ENCODE measurements at regions not wholly inside any gene's neighbourhood (a gene's known extent, or its start where the extent isn't known, plus 50 kb on each side); places are given as distances from the start of the nearest gene placed in this dataset.

DNA sequence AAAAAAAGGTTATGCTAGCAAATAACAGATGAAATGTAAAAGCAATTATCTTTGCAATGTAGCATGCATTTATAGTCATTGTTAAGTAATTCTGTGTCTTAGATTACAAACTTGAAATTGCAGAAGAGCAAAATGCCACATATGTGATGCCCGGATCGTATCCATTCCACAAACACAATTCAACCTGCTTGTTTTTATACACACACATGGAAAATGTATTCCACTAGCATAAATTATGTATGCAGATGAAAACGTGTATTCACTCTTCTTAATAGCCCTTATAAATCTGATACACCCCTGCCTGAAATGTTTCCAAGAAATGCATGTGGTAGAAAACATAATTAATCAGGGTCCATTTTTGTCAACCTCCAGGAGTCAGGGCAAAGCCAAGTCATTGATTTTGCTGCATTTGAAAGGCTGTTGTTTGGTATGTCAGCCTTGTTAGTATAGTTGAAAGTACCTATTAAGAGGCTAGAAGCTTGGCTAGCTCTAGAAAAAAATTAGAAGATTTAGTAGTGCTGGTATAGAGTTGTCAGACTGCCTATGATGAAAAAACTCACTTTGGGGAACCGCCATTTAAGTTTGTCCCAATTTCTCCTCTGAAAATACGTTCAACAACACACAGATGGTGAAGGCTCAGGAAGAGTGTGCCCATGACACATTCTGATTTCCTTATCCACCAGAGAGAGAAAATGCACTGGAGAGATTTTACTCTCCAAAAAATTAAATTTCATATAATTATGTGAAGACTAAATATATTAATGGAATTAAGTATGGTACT lies 69.2 kb upstream of the TMC3 start:
- H2AFZ ChIP-seq (ENCODE audit: low read length), result no peak overlapping the region
- no peak overlapping the region for H3K9ac ChIP-seq (ENCODE audit: low read length)
- no peaks in the 10 kb centered on the region for H3K79me2 ChIP-seq (ENCODE audit: low read length)
- H3K36me3 ChIP-seq (ENCODE audit: insufficient read depth, low read length), result no peaks in the 10 kb centered on the region
- no peak overlapping the region for H3K4me3 ChIP-seq (ENCODE audit: low read length)
- H4K20me1 ChIP-seq (ENCODE audit: insufficient read depth, low read depth, low read length), result no peaks in the 10 kb centered on the region
- H3K27me3 ChIP-seq (ENCODE audit: low read length), result no peaks in the 10 kb centered on the region
- no peak overlapping the region for H3K4me2 ChIP-seq (ENCODE audit: low read depth, low read length, poor library complexity, severe bottlenecking)
- H3K9me3 ChIP-seq (ENCODE audit: low read length), result 0 out of 2 replicates have a peak, but pooled peaks cover 4% of the 10 kb centered on the region
- H3K4me1 ChIP-seq (ENCODE audit: low read length), result no peaks in the 10 kb centered on the region
- DNase-seq, result no peak
- no peaks in the 10 kb centered on the region for H3K9me2 ChIP-seq (replicated peaks; ENCODE audit: insufficient read depth, low read length)
- H3K27ac ChIP-seq (ENCODE audit: low read length), result no peak overlapping the region

DNA sequence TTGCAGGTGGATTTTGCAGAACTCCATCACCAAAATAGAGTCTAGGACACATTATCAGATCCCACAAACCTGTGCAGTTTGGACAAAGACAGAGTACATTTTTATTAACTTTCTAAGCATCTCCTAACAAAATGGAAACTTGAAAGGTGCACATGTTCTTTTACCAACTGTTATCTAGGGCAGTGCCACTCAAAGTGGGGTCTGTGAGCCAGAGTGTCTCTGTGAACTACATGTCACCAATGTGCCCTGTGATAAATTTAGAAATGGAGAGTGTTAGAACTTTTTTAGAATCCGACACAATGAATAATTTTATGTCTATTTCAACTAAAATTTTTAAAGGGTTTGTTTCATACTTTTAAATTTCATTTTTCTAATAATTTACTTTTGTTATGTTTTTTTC lies 68.4 kb upstream of the TMC3 start:
- H3K36me3 ChIP-seq (ENCODE audit: insufficient read depth, low read length), result no peaks in the 10 kb centered on the region
- H3K9ac ChIP-seq (ENCODE audit: low read length), result no peak overlapping the region
- no peak overlapping the region for H2AFZ ChIP-seq (ENCODE audit: low read length)
- H3K27ac ChIP-seq (ENCODE audit: low read length), result no peak overlapping the region
- H3K4me1 ChIP-seq (ENCODE audit: low read length), result no peaks in the 10 kb centered on the region
- no peak for DNase-seq
- no peaks in the 10 kb centered on the region for H3K9me2 ChIP-seq (replicated peaks; ENCODE audit: insufficient read depth, low read length)
- H3K9me3 ChIP-seq (ENCODE audit: low read length), result 0 out of 2 replicates have a peak, but pooled peaks cover 4% of the 10 kb centered on the region
- H4K20me1 ChIP-seq (ENCODE audit: insufficient read depth, low read depth, low read length), result no peaks in the 10 kb centered on the region
- H3K27me3 ChIP-seq (ENCODE audit: low read length), result no peaks in the 10 kb centered on the region
- H3K79me2 ChIP-seq (ENCODE audit: low read length), result no peaks in the 10 kb centered on the region
- no peak overlapping the region for H3K4me3 ChIP-seq (ENCODE audit: low read length)
- H3K4me2 ChIP-seq (ENCODE audit: low read depth, low read length, poor library complexity, severe bottlenecking), result no peak overlapping the region

DNA sequence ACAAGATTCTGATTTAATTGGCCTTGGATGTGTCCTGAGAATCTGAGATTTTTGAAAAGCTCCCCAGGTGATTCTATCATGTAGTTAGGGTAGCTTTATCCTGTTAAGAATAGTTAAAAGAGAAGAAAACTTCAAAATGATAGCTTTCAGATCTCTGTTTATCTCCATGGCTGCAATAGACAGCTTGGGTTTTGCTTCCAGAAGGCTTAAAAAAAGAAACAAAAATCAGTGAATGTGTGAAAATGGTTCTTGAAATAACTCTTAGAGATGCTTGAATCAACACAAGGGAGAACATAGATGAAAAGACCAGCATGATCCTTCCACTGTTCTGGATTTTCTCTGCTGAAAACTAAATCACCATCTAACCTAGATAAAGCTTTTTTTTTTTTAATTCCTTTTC lies 60.8 kb upstream of the TMC3 start:
- Histone ChIP-seq H3K36me3 (ENCODE audit: insufficient read depth, low read length) (no peaks in the 10 kb centered on the region), H3K9ac (ENCODE audit: low read length) (no peak overlapping the region), H3K9me2 (replicated peaks; ENCODE audit: insufficient read depth, low read length) (no peaks in the 10 kb centered on the region), H3K27ac (ENCODE audit: low read length) (no peak overlapping the region), H3K27me3 (ENCODE audit: low read length) (no peaks in the 10 kb centered on the region), H3K4me3 (ENCODE audit: low read length) (no peak overlapping the region), H4K20me1 (ENCODE audit: insufficient read depth, low read depth, low read length) (no peaks in the 10 kb centered on the region), H3K9me3 (ENCODE audit: low read length) (no peaks in the 10 kb centered on the region), H2AFZ (ENCODE audit: low read length) (no peak overlapping the region), H3K4me1 (ENCODE audit: low read length) (no peaks in the 10 kb centered on the region), H3K79me2 (ENCODE audit: low read length) (no peaks in the 10 kb centered on the region), H3K4me2 (ENCODE audit: low read depth, low read length, poor library complexity, severe bottlenecking) (no peak overlapping the region)
- no peak for DNase-seq

DNA sequence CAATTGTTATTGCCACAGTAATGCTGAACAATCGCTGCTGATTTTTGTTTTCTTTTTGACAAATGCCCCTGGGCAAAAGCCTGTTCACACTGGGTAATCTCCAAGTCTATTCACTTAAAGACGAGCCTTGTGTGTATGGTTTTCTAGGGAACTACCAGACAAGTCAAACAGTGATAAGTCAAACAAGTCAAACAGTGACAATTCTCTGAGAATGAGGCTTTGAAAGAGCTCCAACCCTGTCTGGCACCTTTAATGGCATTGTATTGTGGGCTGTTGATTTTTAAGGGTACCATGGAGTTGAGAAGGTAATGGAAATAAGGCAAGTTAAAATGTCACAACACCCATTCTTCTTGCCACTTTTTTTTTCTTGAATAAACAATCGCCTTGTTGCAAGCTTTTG lies 59.4 kb upstream of the TMC3 start:
- no peaks in the 10 kb centered on the region for H3K4me1 ChIP-seq (ENCODE audit: low read length)
- H3K9me3 ChIP-seq (ENCODE audit: low read length), result no peaks in the 10 kb centered on the region
- H3K27me3 ChIP-seq (ENCODE audit: low read length), result no peaks in the 10 kb centered on the region
- no peaks in the 10 kb centered on the region for H3K79me2 ChIP-seq (ENCODE audit: low read length)
- no peaks in the 10 kb centered on the region for H3K9me2 ChIP-seq (replicated peaks; ENCODE audit: insufficient read depth, low read length)
- no peak overlapping the region for H3K9ac ChIP-seq (ENCODE audit: low read length)
- H3K4me2 ChIP-seq (ENCODE audit: low read depth, low read length, poor library complexity, severe bottlenecking), result no peak overlapping the region
- H3K36me3 ChIP-seq (ENCODE audit: insufficient read depth, low read length), result no peaks in the 10 kb centered on the region
- no peak for DNase-seq
- no peak overlapping the region for H2AFZ ChIP-seq (ENCODE audit: low read length)
- H3K27ac ChIP-seq (ENCODE audit: low read length), result no peak overlapping the region
- H4K20me1 ChIP-seq (ENCODE audit: insufficient read depth, low read depth, low read length), result no peaks in the 10 kb centered on the region
- no peak overlapping the region for H3K4me3 ChIP-seq (ENCODE audit: low read length)

DNA sequence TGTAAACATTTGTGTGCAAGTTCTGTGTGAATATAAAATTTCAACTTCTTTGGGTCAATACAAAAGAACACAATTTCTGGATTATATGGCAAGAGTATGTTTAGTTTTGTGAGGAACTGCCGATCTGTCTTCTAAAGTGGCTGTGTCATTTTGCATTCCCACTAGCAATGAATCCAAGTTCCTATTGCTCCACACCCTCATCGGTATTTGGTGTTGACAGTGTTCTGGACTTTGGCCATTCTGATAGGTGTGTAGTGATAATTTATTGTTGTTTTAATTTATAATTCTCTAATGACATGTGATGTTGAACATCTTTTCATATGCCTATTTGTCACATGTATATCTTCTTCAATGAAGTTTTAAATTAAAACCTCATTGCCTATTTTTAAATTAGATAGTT lies 58.2 kb upstream of the TMC3 start:
- no peak overlapping the region for H3K4me2 ChIP-seq (ENCODE audit: low read depth, low read length, poor library complexity, severe bottlenecking)
- no peak overlapping the region for H3K9ac ChIP-seq (ENCODE audit: low read length)
- no peaks in the 10 kb centered on the region for H4K20me1 ChIP-seq (ENCODE audit: insufficient read depth, low read depth, low read length)
- no peaks in the 10 kb centered on the region for H3K4me1 ChIP-seq (ENCODE audit: low read length)
- no peaks in the 10 kb centered on the region for H3K9me2 ChIP-seq (replicated peaks; ENCODE audit: insufficient read depth, low read length)
- H3K79me2 ChIP-seq (ENCODE audit: low read length), result no peaks in the 10 kb centered on the region
- H3K36me3 ChIP-seq (ENCODE audit: insufficient read depth, low read length), result no peaks in the 10 kb centered on the region
- no peak overlapping the region for H3K27ac ChIP-seq (ENCODE audit: low read length)
- H3K4me3 ChIP-seq (ENCODE audit: low read length), result no peak overlapping the region
- no peaks in the 10 kb centered on the region for H3K9me3 ChIP-seq (ENCODE audit: low read length)
- no peaks in the 10 kb centered on the region for H3K27me3 ChIP-seq (ENCODE audit: low read length)
- no peak for DNase-seq
- no peak overlapping the region for H2AFZ ChIP-seq (ENCODE audit: low read length)

DNA sequence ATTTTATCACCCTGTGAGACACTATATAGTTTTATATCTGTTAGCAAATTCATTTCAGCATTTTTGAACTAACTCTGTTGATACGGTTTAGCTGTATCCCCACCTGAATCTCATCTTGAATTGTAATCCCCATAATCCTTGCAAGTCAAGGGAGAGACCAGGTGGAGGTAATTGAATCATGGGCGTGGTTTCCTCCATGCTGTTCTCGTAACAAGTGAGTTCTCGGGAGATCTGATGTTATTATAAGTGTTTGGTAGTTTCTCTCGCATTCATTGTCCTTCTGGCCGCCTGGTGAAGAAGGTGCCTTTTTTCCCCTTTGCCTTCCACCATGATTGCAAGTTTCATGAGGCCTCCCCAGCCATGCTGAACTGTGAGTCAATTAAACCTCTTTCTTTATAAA lies 53.2 kb upstream of the TMC3 start:
- Histone ChIP-seq H3K4me1 (ENCODE audit: low read length) (no peaks in the 10 kb centered on the region), H3K9me3 (ENCODE audit: low read length) (no peaks in the 10 kb centered on the region), H3K9me2 (replicated peaks; ENCODE audit: insufficient read depth, low read length) (no peaks in the 10 kb centered on the region), H3K27ac (ENCODE audit: low read length) (no peak overlapping the region), H3K27me3 (ENCODE audit: low read length) (no peaks in the 10 kb centered on the region), H3K4me2 (ENCODE audit: low read depth, low read length, poor library complexity, severe bottlenecking) (no peak overlapping the region), H3K36me3 (ENCODE audit: insufficient read depth, low read length) (no peaks in the 10 kb centered on the region), H2AFZ (ENCODE audit: low read length) (no peak overlapping the region), H3K9ac (ENCODE audit: low read length) (no peak overlapping the region), H4K20me1 (ENCODE audit: insufficient read depth, low read depth, low read length) (no peaks in the 10 kb centered on the region), H3K4me3 (ENCODE audit: low read length) (no peak overlapping the region), H3K79me2 (ENCODE audit: low read length) (no peaks in the 10 kb centered on the region)
- no peak for DNase-seq

DNA sequence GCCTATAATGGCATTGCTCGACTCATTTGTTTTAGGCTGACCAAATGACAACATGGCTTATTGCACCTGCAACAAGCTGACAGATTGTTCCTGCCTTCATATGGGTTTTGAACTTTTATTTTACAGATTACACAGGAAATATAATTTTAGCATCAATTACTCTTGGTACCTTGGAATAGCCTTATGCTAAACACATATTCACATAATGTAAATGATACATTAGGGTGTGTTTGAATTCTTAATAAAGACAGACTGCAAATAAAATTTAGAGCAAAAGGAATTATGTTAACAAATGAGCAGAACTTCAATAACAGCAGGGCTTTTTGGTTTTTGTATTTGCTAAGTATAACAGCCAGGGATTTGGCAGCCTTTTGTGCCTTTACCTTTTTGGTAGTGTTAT lies 51.9 kb upstream of the TMC3 start:
- H3K9me2 ChIP-seq (replicated peaks; ENCODE audit: insufficient read depth, low read length), result no peaks in the 10 kb centered on the region
- H3K9me3 ChIP-seq (ENCODE audit: low read length), result no peaks in the 10 kb centered on the region
- no peaks in the 10 kb centered on the region for H3K4me1 ChIP-seq (ENCODE audit: low read length)
- H3K9ac ChIP-seq (ENCODE audit: low read length), result no peak overlapping the region
- H3K36me3 ChIP-seq (ENCODE audit: insufficient read depth, low read length), result no peaks in the 10 kb centered on the region
- DNase-seq, result no peak
- H3K27me3 ChIP-seq (ENCODE audit: low read length), result no peaks in the 10 kb centered on the region
- H3K79me2 ChIP-seq (ENCODE audit: low read length), result no peaks in the 10 kb centered on the region
- H4K20me1 ChIP-seq (ENCODE audit: insufficient read depth, low read depth, low read length), result no peaks in the 10 kb centered on the region
- H3K4me2 ChIP-seq (ENCODE audit: low read depth, low read length, poor library complexity, severe bottlenecking), result no peak overlapping the region
- no peak overlapping the region for H3K4me3 ChIP-seq (ENCODE audit: low read length)
- no peak overlapping the region for H3K27ac ChIP-seq (ENCODE audit: low read length)
- H2AFZ ChIP-seq (ENCODE audit: low read length), result no peak overlapping the region
